Lower leg skin (tissue), 4 donors: ENCODE measurements at regions not wholly inside any gene's neighbourhood (a gene's known extent, or its start where the extent isn't known, plus 50 kb on each side); places are given as distances from the start of the nearest gene placed in this dataset.
"Not testable (repeated sequence)": the region's sequence is repeated elsewhere in the genome, so short reads cannot be mapped to it uniquely, and the experiment has no call there.

Experiments used
- DNase-seq, 2 donors: peaks; one replicate each; pipeline ENCODE4 v3.0.0-alpha.2; 2019; ENCODE audit warnings: low spot score in 2 of 2
- H3K4me3 ChIP-seq: fragments of 200-600 bp; sonication (generic); 2 replicates; pipeline ENCODE4 v1.5.1; 2017; ENCODE audit warnings: mild to moderate bottlenecking, low read depth; ENCODE audit not compliant: poor library complexity, severe bottlenecking
- CTCF ChIP-seq, 3 donors: fragments of 450-650 bp; IDR thresholded peaks; one replicate each; pipeline ENCODE4 v1.5.1; 2016; ENCODE audit warnings: antibody characterized with exemption in 3 of 3, mild to moderate bottlenecking in 3 of 3, moderate library complexity in 2 of 3
- POLR2A ChIP-seq, 2 donors: fragments of 450-650 bp; IDR thresholded peaks; one replicate each; pipeline ENCODE4 v1.6.1; 2016 to 2017; ENCODE audit warnings: antibody characterized with exemption in 2 of 2, mild to moderate bottlenecking in 1 of 2, moderate library complexity in 1 of 2
- WGBS, 2 donors: methylation state at CpG; one replicate each; pipeline ENCODE4 v1.1.5; 2018; 5-methylcytosine and 5-hydroxymethylcytosine counted together
- intact Hi-C: fragments of 100-400 bp; cut with DNase I; formaldehyde crosslinking; loops from one replicate; pipeline ENCODE4 v1.15.0; 2023; ENCODE audit warnings: low total_unique reads

- intact Hi-C loops: no loop called here
- DNase-seq: no peak
- no peak overlapping the region for H3K4me3 ChIP-seq
- 51 to 57% methylated on average over 2 of the region's 2 CpGs for WGBS, 2 donors
- TF ChIP-seq POLR2A (IDR thresholded peaks at IDR 0.05): no peak
- TF ChIP-seq CTCF (IDR thresholded peaks at IDR 0.05): no peak
These were observed 79.4 kb upstream of the ADRB2 start for GRCh38 chr5:148746826-148747535.

GRCh38 chr5:148747536-148747906 is 78.9 kb upstream of the ADRB2 start:
- WGBS, 2 donors: 58 to 87% methylated on average over 2 of the region's 2 CpGs
- no peak for TF ChIP-seq POLR2A (IDR thresholded peaks at IDR 0.05)
- no peak for TF ChIP-seq CTCF (IDR thresholded peaks at IDR 0.05)
- DNase-seq: no peak
- intact Hi-C loops: no loop called here
- no peak overlapping the region for H3K4me3 ChIP-seq

DNA sequence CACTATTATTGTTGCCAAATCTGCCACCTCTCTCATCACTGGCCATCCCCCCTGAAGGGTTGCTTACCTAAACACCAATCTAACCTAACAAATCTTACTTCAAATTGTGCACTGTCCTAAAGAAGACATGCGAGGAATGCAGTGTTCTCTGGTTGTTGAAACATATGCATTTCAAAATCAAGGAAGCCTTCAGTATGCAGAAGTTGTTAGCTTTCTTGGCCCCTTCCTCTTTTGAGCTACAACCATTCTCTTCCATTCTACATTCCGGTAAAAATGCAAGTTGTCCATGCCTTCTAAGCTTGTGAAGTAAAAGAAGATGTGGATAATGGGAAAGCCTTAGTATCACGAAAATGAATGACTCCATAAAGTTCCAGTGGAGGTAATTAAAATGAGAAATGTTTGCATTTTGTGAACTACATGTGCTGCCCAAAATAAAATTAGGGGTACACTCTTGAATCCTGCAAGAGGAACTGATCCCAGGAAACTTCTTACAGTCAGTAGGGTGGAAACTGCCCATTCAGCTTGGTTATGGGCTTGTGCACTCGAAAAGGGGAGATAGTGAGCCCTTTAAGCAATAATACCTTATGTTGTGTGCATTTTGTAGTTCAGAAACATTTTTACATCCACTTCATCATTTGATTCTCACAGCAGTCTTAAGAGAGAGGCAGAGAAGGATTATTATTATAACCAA is 77.6 kb upstream of the ADRB2 start:
- no peak overlapping the region for H3K4me3 ChIP-seq
- DNase-seq: no peak
- intact Hi-C loops: no loop called here
- TF ChIP-seq CTCF (IDR thresholded peaks at IDR 0.05) (no peak), POLR2A (IDR thresholded peaks at IDR 0.05) (no peak)
- 84 to 85% methylated on average over 4 of the region's 4 CpGs for WGBS, 2 donors

DNA sequence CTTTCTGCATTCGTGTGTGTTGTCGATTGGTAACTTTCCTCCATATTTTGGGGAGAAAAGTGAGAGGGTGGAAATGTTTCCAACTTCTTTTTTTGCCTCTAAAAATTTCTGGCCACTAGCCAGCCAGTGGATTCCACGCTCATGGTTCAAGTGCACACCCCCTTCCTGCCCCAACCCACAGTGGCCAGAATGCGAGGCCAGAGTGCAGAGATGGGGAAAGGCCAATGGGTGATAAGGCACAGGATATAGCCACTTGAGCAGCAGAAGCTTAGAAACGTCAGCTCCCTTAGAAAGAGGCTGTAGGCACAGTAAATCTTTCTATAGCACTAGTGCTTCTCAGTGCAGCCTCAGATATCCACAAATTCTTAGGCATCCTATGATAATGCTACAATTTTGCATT is 75.8 kb upstream of the ADRB2 start:
- no peak overlapping the region for H3K4me3 ChIP-seq
- 59 to 61% methylated on average over 5 of the region's 5 CpGs for WGBS, 2 donors
- TF ChIP-seq POLR2A (IDR thresholded peaks at IDR 0.05) (no peak), CTCF (IDR thresholded peaks at IDR 0.05) (no peak)
- no peak for DNase-seq
- intact Hi-C loops: loop anchor here (10.0 kb wide), 1 partner anchor 144 kb away; no protein-coding TSS in a partner anchor

DNA sequence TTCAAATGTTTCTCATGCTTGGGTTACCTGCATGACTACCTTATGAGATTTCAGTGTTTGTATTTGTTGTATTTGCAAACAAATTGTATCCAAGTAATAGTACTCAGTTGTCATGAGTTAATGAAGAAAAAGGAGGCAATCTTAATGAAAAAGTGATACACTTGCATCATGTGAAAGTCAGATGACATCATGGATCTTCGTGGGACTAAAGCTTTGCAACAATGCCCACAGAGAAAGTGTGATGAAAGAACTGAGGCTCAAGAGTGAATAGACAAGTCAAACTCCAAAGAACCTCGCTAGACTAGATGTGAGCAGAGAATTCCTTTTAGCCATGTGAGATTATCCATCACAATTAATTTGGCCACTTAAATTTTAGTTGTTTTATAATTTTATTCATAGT is 75.4 kb upstream of the ADRB2 start:
- no peak overlapping the region for H3K4me3 ChIP-seq
- 70 to 81% methylated on average over 2 of the region's 2 CpGs for WGBS, 2 donors
- DNase-seq: no peak
- TF ChIP-seq POLR2A (IDR thresholded peaks at IDR 0.05) (no peak), CTCF (IDR thresholded peaks at IDR 0.05) (no peak)
- intact Hi-C loops: loop anchor here (10.0 kb wide), 1 partner anchor 144 kb away; no protein-coding TSS in a partner anchor

- DNase-seq, H3K4me3 ChIP-seq: not testable (repeated sequence)
- intact Hi-C loops: loop anchor here (10.0 kb wide), 1 partner anchor 142 kb away; no protein-coding TSS in a partner anchor
These were observed 74.0 kb upstream of the ADRB2 start for GRCh38 chr5:148752375-148752774.
